Lower lobe of right lung (tissue), 2 donors: ENCODE measurements at regions not wholly inside any gene's neighbourhood (a gene's known extent, or its start where the extent isn't known, plus 50 kb on each side); places are given as distances from the start of the nearest gene placed in this dataset.

Source experiments
- ATAC-seq, 2 donors: fragments of 200-7000 bp; cut with Tn5 transposase; one replicate each; pipeline ENCODE4 v1.9.1; 2020 to 2022; ENCODE audit warnings: mild to moderate bottlenecking in 2 of 2, moderate library complexity in 2 of 2
- DNase-seq: peaks from one replicate; pipeline ENCODE4 v3.0.0-alpha.2; 2020
- H3K27ac ChIP-seq: fragments of 200-600 bp; one replicate; pipeline ENCODE4 v1.8.0; 2022
- H3K27me3 ChIP-seq: fragments of 200-600 bp; one replicate; pipeline ENCODE4 v1.8.0; 2022; ENCODE audit warnings: low read depth
- H3K36me3 ChIP-seq: fragments of 200-600 bp; one replicate; pipeline ENCODE4 v1.8.0; 2022; ENCODE audit warnings: mild to moderate bottlenecking
- H3K4me1 ChIP-seq: fragments of 200-600 bp; one replicate; pipeline ENCODE4 v1.8.0; 2022
- H3K4me3 ChIP-seq: fragments of 200-600 bp; one replicate; pipeline ENCODE4 v1.8.0; 2022; ENCODE audit warnings: mild to moderate bottlenecking
- H3K9me3 ChIP-seq: fragments of 200-600 bp; one replicate; pipeline ENCODE4 v1.8.0; 2022
- intact Hi-C: fragments of 100-400 bp; cut with DNase I; formaldehyde crosslinking; loops from one replicate; pipeline ENCODE4 v1.11.0; 2022
- TF ChIP-seq, protein P1 (sequence below): fragments of 200-600 bp; IDR thresholded peaks from one replicate; pipeline ENCODE4 v1.8.0; 2022; ENCODE audit warnings: antibody characterized with exemption, mild to moderate bottlenecking
- donor health status: DM: no; HTN: yes; CAD: no; lungs with severe emphysema.

DNA sequence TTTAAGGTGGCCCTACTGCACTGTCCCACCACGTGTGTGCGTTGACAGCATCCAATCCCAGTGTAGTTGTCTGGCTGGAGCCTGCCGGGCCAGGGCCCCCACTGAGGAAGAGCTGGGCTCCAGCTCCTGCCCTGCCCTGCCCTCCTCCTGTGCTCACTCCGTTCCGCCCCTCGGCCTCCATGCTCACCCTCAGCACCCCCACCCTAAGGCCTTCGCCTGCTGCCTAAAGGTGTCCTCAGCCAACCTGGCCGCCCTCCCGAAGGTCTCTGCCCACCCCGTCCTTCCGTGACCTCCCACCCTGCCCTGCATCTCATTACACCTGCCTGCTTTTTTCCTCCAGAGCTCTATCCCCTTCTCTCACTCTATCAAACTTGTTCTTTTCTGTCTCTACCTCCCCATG is 118.0 kb downstream of the TPRA1 start:
- H3K9me3 ChIP-seq, result no peaks in the 10 kb centered on the region
- H3K27ac ChIP-seq, result no peak overlapping the region
- H3K4me3 ChIP-seq, result no peak overlapping the region
- no peaks in the 10 kb centered on the region for H3K36me3 ChIP-seq
- intact Hi-C loops, result no loop called here
- ATAC-seq (no peak), DNase-seq (peak; percentile 38)
- TF ChIP-seq, protein P1, sequence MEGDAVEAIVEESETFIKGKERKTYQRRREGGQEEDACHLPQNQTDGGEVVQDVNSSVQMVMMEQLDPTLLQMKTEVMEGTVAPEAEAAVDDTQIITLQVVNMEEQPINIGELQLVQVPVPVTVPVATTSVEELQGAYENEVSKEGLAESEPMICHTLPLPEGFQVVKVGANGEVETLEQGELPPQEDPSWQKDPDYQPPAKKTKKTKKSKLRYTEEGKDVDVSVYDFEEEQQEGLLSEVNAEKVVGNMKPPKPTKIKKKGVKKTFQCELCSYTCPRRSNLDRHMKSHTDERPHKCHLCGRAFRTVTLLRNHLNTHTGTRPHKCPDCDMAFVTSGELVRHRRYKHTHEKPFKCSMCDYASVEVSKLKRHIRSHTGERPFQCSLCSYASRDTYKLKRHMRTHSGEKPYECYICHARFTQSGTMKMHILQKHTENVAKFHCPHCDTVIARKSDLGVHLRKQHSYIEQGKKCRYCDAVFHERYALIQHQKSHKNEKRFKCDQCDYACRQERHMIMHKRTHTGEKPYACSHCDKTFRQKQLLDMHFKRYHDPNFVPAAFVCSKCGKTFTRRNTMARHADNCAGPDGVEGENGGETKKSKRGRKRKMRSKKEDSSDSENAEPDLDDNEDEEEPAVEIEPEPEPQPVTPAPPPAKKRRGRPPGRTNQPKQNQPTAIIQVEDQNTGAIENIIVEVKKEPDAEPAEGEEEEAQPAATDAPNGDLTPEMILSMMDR, result no peak
- H3K4me1 ChIP-seq, result no peaks in the 10 kb centered on the region
- no peaks in the 10 kb centered on the region for H3K27me3 ChIP-seq

GRCh38 chr3:127471142-127471541 is 119.4 kb downstream of the TPRA1 start:
- no peaks in the 10 kb centered on the region for H3K9me3 ChIP-seq
- H3K27me3 ChIP-seq, result no peaks in the 10 kb centered on the region
- TF ChIP-seq, protein P1, result no peak
- DNase-seq (peak; percentile 32), ATAC-seq (no peak)
- H3K4me1 ChIP-seq, result no peaks in the 10 kb centered on the region
- no peak overlapping the region for H3K27ac ChIP-seq
- no peak overlapping the region for H3K4me3 ChIP-seq
- H3K36me3 ChIP-seq, result no peaks in the 10 kb centered on the region
- intact Hi-C loops, result no loop called here

GRCh38 chr3:127469760-127470159 is 120.8 kb downstream of the TPRA1 start:
- TF ChIP-seq, protein P1, result no peak
- Histone ChIP-seq H3K36me3 (no peaks in the 10 kb centered on the region), H3K27ac (no peak overlapping the region), H3K9me3 (no peaks in the 10 kb centered on the region), H3K4me3 (no peak overlapping the region), H3K27me3 (no peaks in the 10 kb centered on the region), H3K4me1 (no peaks in the 10 kb centered on the region)
- intact Hi-C loops, result no loop called here
- no peak for DNase-seq
- ATAC-seq, result no peak

DNA sequence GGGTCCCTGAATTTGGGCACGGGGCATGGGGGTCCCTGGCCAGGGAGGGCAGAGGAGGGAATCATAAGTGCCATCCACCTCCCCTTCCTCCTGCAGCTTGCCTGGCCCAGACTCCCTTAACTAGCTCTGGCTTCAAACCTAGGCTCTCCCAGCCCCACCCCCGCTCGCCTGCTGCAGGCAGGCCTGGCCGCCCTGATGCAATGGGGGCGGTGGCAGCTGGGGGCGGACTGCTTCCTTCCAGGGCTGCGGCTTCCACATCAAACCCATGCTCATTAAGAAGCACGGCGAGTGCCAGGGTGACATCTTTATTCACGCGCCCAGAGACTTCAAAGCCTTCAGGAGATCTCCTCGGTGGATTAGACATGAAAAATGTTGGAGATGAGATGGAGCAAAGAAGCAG is 123.1 kb downstream of the TPRA1 start:
- no peaks in the 10 kb centered on the region for H3K9me3 ChIP-seq
- TF ChIP-seq, protein P1, result no peak
- ATAC-seq (peak in 1 of 2 donors; percentile 33), DNase-seq (no peak)
- H3K27ac ChIP-seq, result no peak overlapping the region
- H3K36me3 ChIP-seq, result no peaks in the 10 kb centered on the region
- H3K4me1 ChIP-seq, result no peaks in the 10 kb centered on the region
- H3K27me3 ChIP-seq, result no peaks in the 10 kb centered on the region
- no peak overlapping the region for H3K4me3 ChIP-seq
- intact Hi-C loops, result no loop called here

GRCh38 chr3:127464642-127465041 is 125.9 kb downstream of the TPRA1 start:
- Histone ChIP-seq H3K36me3 (no peaks in the 10 kb centered on the region), H3K4me1 (no peaks in the 10 kb centered on the region), H3K9me3 (no peaks in the 10 kb centered on the region), H3K27me3 (no peaks in the 10 kb centered on the region), H3K27ac (no peak overlapping the region), H3K4me3 (no peak overlapping the region)
- ATAC-seq, result peak in 1 of 2 donors; percentile 55
- TF ChIP-seq, protein P1, result no peak
- DNase-seq, result no peak
- intact Hi-C loops, result no loop called here
